NCI-H460 (cell line): ENCODE measurements at regions not wholly inside any gene's neighbourhood (a gene's known extent, or its start where the extent isn't known, plus 50 kb on each side); places are given as distances from the start of the nearest gene placed in this dataset.

Source experiments
- DNase-seq: peaks from one replicate; pipeline ENCODE4 v3.0.0-alpha.2; 2016; ENCODE audit warnings: low read depth; ENCODE audit errors: extremely low read depth

DNA sequence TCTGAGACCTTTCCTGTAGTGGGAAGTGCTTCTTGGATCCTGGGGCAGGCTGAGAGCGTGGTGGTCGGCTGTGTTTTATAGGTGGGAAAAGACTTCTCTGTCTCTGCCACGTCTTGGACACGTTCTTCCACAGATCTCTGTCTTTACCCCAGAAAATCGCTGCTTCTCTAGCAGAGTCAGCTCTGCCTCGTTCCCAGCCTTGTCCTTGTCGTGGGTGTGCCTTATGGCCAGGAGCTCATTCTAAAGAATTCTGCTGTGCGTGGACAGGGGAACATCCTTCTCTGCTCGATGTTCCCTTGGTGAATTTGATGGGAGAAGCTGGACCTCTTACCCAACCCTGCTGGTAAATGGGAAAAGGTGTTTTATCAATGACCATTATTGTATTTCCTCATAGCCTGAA is 433.1 kb upstream of the C2CD4B start:
- no peak for DNase-seq

- DNase-seq = no peak
Measured at GRCh38 chr15:62599791-62600777, 435.0 kb upstream of the C2CD4B start.

- peak; percentile 14 for DNase-seq
Measured at GRCh38 chr15:62601777-62602545, 436.9 kb upstream of the C2CD4B start.

- no peak for DNase-seq
Measured at GRCh38 chr15:62603742-62604141, 438.7 kb upstream of the C2CD4B start.

GRCh38 chr15:62605282-62605681 is 437.3 kb upstream of the TPM1 start:
- no peak for DNase-seq

DNA sequence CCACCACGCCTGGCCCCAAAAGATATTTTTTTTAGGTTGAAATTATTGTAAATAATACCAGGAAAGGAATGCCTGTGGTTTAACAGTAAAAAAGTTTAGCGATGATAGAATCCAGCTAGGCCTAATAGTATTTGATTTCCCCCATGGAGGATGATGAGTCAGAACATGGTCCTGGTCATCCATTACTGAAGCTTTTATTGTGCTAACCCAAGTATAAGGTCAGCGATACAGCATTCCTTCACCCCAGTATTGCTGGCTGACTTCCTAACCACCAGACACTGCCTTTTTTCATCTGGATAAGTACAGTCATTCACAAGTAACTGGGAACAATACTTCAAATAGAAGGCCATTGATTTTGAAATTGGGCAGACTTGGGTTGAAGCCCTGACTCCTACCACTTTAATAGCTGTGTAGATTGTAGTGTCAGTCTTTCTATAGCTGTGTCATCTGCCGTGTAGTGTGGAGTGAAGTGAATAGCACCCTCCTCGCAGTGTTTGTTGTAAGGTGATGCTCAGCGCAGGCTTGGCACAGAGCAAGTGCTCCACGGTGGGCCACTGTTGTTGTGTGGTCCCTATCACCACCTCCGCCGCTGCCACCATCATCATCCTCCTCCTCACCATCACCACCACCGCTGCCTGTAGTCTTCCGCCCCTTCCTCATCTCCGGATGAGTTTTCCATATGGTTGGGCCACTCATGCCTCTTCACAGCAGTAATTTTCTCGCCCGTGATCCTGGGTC is 436.0 kb upstream of the TPM1 start:
- no peak for DNase-seq

- DNase-seq = no peak
Measured at GRCh38 chr15:62607114-62607462, 435.5 kb upstream of the TPM1 start.

DNA sequence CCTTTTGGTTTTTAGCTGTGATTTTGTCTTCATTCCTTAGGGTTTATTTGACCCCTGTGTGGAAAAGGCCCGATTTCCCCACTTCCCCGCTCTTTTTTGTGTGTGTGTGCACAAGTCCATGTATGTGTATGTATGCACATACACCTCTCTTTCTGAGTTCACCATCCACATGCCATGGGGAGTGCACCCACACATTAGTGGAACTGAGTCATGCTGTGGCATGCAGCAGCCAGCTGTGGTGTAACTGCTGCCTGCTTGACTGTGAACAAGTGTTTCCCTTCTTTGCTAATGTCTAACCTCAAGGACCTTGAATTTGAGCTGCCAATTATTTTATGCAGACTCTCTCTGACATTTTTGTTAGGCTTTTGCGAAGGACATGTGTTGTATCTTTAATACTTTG is 434.9 kb upstream of the TPM1 start:
- DNase-seq = no peak

- DNase-seq = no peak
Measured at GRCh38 chr15:62608369-62608768, 434.2 kb upstream of the TPM1 start.

DNA sequence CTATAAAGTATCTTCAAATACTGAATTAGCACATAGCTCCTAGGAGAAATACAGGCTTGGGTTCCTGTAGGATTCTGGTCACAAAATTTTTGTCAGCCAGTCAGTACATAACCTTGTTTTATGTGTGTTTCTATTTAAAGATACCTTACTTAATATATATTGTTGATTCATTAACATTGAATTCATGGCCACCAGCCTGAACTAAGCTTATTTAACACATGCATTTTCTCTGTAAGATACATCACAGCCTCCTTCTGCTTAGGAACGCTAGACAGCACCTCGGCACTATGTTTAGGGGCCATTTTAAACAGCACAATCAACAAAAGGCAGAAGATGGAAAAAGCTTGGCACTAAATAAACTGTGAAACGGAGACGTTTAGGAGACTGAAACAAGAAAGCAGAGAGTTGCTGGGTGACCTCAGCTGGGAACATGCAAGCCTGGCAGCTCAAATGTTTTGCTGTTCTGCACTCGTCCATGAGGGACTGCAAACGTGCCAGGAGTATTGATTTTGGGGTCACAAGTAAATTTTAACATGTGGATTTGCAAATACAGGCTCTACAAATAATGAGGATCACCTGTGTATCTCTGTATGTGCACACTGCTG is 432.2 kb upstream of the TPM1 start:
- no peak for DNase-seq

DNA sequence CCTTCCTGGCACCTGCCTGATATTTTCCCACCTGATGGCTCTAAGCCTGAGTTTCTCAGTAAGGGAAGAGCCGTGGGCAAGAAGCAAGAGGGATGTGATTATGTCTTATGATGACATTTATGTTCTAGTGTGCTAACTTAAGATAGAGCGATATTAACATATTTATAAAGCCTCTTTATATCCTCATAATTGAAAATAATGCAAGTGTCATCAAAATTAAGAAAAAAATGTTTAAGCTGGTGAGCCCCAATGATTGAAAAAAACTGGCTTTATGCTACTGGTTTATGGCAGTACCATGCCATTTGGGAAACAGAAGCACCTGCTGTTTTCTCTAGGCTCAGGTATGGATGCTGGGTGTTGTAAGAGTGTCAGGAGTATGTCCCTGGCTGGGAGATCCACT is 431.5 kb upstream of the TPM1 start:
- no peak for DNase-seq

- DNase-seq = no peak
Measured at GRCh38 chr15:62612183-62612733, 430.3 kb upstream of the TPM1 start.

- DNase-seq = no peak
Measured at GRCh38 chr15:62612771-62613170, 429.8 kb upstream of the TPM1 start.

DNA sequence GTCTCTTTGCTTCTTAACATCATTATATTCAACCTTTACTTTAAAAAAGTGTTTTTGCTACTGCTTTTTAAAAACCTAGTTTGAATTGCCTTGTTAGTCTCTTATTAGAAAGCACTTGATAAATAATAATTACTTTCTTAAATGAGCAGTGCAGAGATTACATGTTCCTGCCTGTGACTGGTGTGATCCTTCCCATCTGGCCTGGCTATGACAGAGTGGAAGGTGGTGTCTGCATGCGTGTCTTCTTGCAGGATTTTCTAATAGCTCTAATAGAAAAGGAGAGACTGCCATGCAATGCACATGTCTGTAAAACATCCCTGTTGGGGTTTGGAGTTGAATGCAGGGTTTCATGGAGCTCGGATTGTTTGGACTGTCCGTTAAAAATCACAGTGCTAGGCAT is 425.8 kb upstream of the TPM1 start:
- DNase-seq = no peak

DNA sequence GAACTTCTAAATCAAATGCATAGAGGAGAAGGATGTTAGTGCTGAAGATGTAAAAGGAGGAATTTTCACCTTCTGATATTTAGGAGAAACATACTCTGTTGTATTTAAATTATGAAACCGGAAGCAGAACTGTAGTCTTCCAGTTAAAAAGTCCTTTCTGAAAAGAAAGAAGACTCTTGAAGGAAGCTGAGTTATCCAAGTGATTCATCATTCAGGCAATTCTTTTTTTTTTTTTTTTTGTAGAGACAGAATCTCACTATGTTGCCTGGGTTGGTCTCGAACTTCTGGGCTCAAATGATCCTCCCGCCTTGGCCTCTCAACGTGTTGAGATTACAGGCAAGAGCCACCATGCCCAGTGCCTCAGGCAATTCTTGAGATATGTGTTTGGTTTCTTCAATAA is 424.8 kb upstream of the TPM1 start:
- DNase-seq = no peak

DNA sequence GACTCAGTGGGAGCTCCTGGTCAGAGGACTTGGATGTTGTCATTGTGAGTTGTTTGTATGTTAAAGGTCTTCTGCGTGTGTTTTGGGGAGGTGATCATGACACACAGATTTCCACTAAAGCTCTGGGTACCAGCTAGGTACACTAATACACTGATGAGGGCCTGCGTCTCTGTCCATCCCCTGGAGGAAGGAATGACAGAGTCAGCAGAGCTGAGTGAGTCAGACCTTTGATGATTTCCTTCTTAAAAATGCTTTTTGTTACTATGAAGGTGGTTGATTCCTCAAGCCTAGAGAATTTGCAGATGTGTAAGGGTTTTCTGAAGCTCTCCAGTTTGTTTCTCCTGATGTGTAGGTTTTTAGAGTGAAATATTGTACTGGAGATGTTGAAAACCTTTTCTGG is 424.1 kb upstream of the TPM1 start:
- no peak for DNase-seq

GRCh38 chr15:62618846-62619504 is 423.6 kb upstream of the TPM1 start:
- no peak for DNase-seq

GRCh38 chr15:62619526-62619925 is 423.0 kb upstream of the TPM1 start:
- DNase-seq = no peak

DNA sequence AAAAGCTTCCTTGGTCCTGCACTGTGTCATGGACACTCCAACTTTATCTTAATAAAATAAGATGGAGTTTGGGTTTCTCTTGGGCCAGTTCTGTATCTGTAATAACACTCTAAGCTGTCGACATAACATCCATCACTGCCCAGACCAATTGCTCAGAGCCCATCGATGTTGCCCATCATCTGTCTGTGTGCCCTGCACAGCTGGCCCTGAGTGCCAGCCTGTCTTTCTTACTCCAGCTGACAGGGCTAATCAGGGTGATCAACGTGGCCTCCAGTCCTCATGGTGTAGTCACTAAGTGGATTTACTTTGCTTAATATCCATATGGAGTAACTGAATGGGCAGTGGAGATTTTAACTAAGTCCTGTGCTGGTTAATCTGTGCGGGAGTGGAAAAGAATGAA is 419.8 kb upstream of the TPM1 start:
- DNase-seq = no peak
